ENCODE measurements at regions not wholly inside any gene's neighbourhood (a gene's known extent, or its start where the extent isn't known, plus 50 kb on each side); places are given as distances from the start of the nearest gene placed in this dataset.

GRCh38 chr15:93138681-93139250 lies 49.8 kb upstream of the RGMA start:
- DNase-seq: no peak
